ENCODE measurements at regions not wholly inside any gene's neighbourhood (a gene's known extent, or its start where the extent isn't known, plus 50 kb on each side); places are given as distances from the start of the nearest gene placed in this dataset.

- Histone ChIP-seq H3K79me2 (ENCODE audit: insufficient read depth, low read depth, low read length) (no peaks in the 10 kb centered on the region), H3K9me3 (ENCODE audit: low read length) (no peaks in the 10 kb centered on the region), H3K36me3 (ENCODE audit: insufficient read depth, low read length) (no peaks in the 10 kb centered on the region), H3K4me1 (ENCODE audit: insufficient read depth, low read length, poor library complexity, severe bottlenecking) (no peaks in the 10 kb centered on the region), H2AFZ (ENCODE audit: low read length) (no peak overlapping the region), H4K20me1 (ENCODE audit: insufficient read depth, low read length) (no peaks in the 10 kb centered on the region), H3K4me2 (ENCODE audit: low read length) (no peak overlapping the region), H3K9me2 (ENCODE audit: insufficient read depth, low read length) (no peaks in the 10 kb centered on the region), H3K4me3 (ENCODE audit: low read depth, low read length, poor library complexity, severe bottlenecking) (no peak overlapping the region), H3K27ac (ENCODE audit: low read depth, low read length, poor library complexity, severe bottlenecking) (no peak overlapping the region)
- TF ChIP-seq EZH2phosphoT487 (IDR thresholded peaks at IDR 0.05; ENCODE audit: borderline replicate concordance, low read depth, low read length) = no peak
- TF ChIP-seq CTCF (conservative IDR thresholded peaks at IDR 0.05; ENCODE audit: low read length) = no peak
- ChIA-PET POLR2A (no interaction called here), CTCF (ENCODE audit: unreplicated experiment) (no interaction called here)
- no TSS peak for BruUV-seq (replicated peaks)
- no peak for DNase-seq (ENCODE audit: low spot score)
- intact Hi-C loops (cut with micrococcal nuclease; ENCODE audit: unreplicated experiment) = no loop called here
Measured at GRCh38 chr16:8305201-8305600, 285.1 kb downstream of the TMEM114 start.

DNA sequence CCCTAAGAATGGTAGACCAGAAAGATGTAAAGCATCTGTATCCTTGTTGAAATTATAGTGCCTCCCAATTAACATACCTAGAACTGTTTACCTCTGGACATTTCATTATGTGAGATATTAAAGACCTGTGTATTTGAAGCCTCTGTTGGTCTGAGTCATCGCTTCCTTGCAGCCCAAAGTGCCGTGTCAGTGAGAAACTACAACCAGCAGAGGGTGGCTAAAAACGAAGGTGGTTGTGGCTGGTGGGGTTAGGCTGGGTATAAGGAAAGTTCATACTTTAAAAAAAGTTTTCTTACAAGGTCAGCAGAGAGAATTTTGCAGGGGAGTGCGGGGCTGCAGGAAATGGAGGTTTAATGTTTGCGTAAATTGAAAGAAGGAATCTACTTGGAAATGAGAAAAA lies 290.7 kb downstream of the TMEM114 start:
- intact Hi-C loops (cut with micrococcal nuclease; ENCODE audit: unreplicated experiment) = no loop called here
- no peaks in the 10 kb centered on the region for H3K79me2 ChIP-seq (ENCODE audit: insufficient read depth, low read depth, low read length)
- BruUV-seq (replicated peaks) = no TSS peak
- no peaks in the 10 kb centered on the region for H3K36me3 ChIP-seq (ENCODE audit: insufficient read depth, low read length)
- no peak overlapping the region for H3K4me3 ChIP-seq (ENCODE audit: low read depth, low read length, poor library complexity, severe bottlenecking)
- TF ChIP-seq CTCF (conservative IDR thresholded peaks at IDR 0.05; ENCODE audit: low read length) (no peak), EZH2phosphoT487 (IDR thresholded peaks at IDR 0.05; ENCODE audit: borderline replicate concordance, low read depth, low read length) (no peak)
- no peaks in the 10 kb centered on the region for H3K4me1 ChIP-seq (ENCODE audit: insufficient read depth, low read length, poor library complexity, severe bottlenecking)
- H3K9me3 ChIP-seq (ENCODE audit: low read length) = no peaks in the 10 kb centered on the region
- no peaks in the 10 kb centered on the region for H3K9me2 ChIP-seq (ENCODE audit: insufficient read depth, low read length)
- H3K4me2 ChIP-seq (ENCODE audit: low read length) = no peak overlapping the region
- H2AFZ ChIP-seq (ENCODE audit: low read length) = no peak overlapping the region
- DNase-seq (ENCODE audit: low spot score) = no peak
- ChIA-PET POLR2A (no interaction called here), CTCF (ENCODE audit: unreplicated experiment) (no interaction called here)
- H4K20me1 ChIP-seq (ENCODE audit: insufficient read depth, low read length) = no peaks in the 10 kb centered on the region
- H3K27ac ChIP-seq (ENCODE audit: low read depth, low read length, poor library complexity, severe bottlenecking) = no peak overlapping the region

DNA sequence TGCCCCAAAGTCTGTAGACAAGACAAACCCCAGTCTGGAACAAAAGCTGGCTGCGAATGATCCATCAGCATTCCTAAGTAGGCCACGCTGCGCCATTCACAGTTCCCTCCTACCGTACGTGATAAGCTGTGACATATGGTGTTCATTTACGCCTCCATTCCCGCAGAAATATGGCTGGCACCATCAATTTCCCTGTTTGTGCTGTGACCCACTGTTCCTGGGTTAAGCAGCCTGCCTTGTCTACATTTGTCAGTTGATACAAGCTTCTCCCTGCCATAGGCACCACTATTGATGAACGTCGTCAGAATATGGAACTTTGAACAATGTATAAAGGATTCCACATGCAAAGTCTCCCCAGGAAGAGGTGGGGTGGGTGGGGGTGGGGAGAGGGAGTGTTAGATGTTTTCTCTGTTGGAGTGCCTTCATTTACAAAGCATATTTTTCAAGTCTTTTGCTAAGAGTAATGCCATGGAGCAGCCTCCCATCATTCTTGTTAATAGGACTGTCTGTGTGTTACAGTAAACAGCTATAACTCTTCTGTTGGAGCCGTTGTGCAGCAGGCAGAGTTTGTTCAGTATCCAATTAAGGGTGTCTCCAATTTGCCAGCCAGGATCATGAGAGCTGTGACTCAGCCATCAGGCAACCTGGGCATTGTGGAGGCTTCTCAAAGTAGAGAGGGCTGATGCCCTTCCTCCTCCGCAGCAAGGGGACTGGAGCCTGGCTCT lies 294.6 kb downstream of the TMEM114 start:
- Histone ChIP-seq H4K20me1 (ENCODE audit: insufficient read depth, low read length) (no peaks in the 10 kb centered on the region), H3K36me3 (ENCODE audit: insufficient read depth, low read length) (no peaks in the 10 kb centered on the region), H3K4me1 (ENCODE audit: insufficient read depth, low read length, poor library complexity, severe bottlenecking) (no peaks in the 10 kb centered on the region), H3K27ac (ENCODE audit: low read depth, low read length, poor library complexity, severe bottlenecking) (no peak overlapping the region), H2AFZ (ENCODE audit: low read length) (no peak overlapping the region), H3K4me2 (ENCODE audit: low read length) (no peak overlapping the region), H3K4me3 (ENCODE audit: low read depth, low read length, poor library complexity, severe bottlenecking) (no peak overlapping the region), H3K9me3 (ENCODE audit: low read length) (no peaks in the 10 kb centered on the region), H3K79me2 (ENCODE audit: insufficient read depth, low read depth, low read length) (no peaks in the 10 kb centered on the region), H3K9me2 (ENCODE audit: insufficient read depth, low read length) (no peaks in the 10 kb centered on the region)
- TF ChIP-seq EZH2phosphoT487 (IDR thresholded peaks at IDR 0.05; ENCODE audit: borderline replicate concordance, low read depth, low read length) = no peak
- no peak for TF ChIP-seq CTCF (conservative IDR thresholded peaks at IDR 0.05; ENCODE audit: low read length)
- no peak for DNase-seq (ENCODE audit: low spot score)
- CTCF ChIA-PET (ENCODE audit: unreplicated experiment) = no interaction called here
- no TSS peak for BruUV-seq (replicated peaks)
- intact Hi-C loops (cut with micrococcal nuclease; ENCODE audit: unreplicated experiment) = no loop called here
- POLR2A ChIA-PET = interaction anchor here (0.6 kb wide), 1 partner anchor 1377 kb away, joined by 6 read pairs; no protein-coding TSS in a partner anchor

Data from OCI-LY7 (cell line).